Rectal smooth muscle tissue (tissue), 1 donor: ENCODE measurements at regions not wholly inside any gene's neighbourhood (a gene's known extent, or its start where the extent isn't known, plus 50 kb on each side); places are given as distances from the start of the nearest gene placed in this dataset.

Source experiments
- H3K27ac ChIP-seq: one replicate; pipeline ENCODE4 v1.7.0; 2013; ENCODE audit warnings: low read depth, low read length, inconsistent platforms
- H3K27me3 ChIP-seq: one replicate; pipeline ENCODE4 v1.7.0; 2013; ENCODE audit warnings: low read length; ENCODE audit not compliant: control insufficient read depth, insufficient read depth
- H3K36me3 ChIP-seq: one replicate; pipeline ENCODE4 v1.7.0; 2013; ENCODE audit warnings: low read length; ENCODE audit not compliant: control insufficient read depth, insufficient read depth
- H3K4me1 ChIP-seq: one replicate; pipeline ENCODE4 v1.7.0; 2013; ENCODE audit warnings: low read length; ENCODE audit not compliant: control insufficient read depth, insufficient read depth
- H3K4me3 ChIP-seq: one replicate; pipeline ENCODE4 v1.7.0; 2013; ENCODE audit warnings: low read length
- H3K9ac ChIP-seq: one replicate; pipeline ENCODE4 v1.7.0; 2013; ENCODE audit warnings: low read length

DNA sequence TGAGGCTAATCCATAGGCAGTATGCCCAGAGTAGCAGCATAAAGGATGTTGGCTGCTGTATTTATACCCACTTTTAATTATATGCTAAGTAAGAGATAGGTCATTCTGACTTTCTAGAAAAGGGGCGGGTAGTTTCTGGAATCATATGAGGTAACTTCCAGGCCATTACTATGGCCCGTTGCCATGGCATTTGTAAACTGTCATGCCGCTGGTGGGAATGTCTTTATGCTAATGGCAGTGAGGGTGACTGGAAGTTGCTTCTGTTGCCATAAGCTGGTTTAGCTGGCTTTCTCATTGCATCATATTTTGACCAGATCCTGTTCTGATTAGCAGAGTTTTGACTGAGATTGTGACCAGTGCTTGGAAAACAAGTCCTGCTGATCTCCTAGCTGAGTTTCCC, 929.6 kb upstream of the CDH8 start:
- H3K36me3 ChIP-seq = no peaks in the 10 kb centered on the region
- no peaks in the 10 kb centered on the region for H3K4me1 ChIP-seq
- no peak overlapping the region for H3K4me3 ChIP-seq
- no peaks in the 10 kb centered on the region for H3K27me3 ChIP-seq
- H3K27ac ChIP-seq = no peak overlapping the region
- H3K9ac ChIP-seq = no peak overlapping the region

DNA sequence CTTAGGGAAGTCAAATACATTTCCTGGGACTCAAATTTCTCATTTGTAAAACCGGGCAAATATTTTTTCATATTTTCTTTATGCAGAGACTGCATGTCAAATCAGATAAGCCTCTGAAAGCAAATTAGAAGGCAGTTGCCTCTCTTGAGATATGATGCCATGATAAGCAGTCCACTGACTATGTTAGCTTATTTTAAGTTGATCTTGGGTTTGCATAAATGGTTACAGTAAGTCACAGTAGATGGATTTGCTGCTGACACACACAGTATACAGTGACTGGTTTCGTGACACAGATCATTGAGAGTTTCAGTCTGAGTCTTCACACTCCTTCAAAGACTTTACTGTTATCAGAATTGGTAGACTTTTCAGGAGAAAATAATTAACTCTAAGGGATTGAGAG, 927.6 kb upstream of the CDH8 start:
- Histone ChIP-seq H3K4me1 (no peaks in the 10 kb centered on the region), H3K9ac (no peak overlapping the region), H3K27ac (no peak overlapping the region), H3K27me3 (no peaks in the 10 kb centered on the region), H3K36me3 (no peaks in the 10 kb centered on the region), H3K4me3 (no peak overlapping the region)

- no peaks in the 10 kb centered on the region for H3K27me3 ChIP-seq
- H3K27ac ChIP-seq = no peak overlapping the region
- no peaks in the 10 kb centered on the region for H3K36me3 ChIP-seq
- no peaks in the 10 kb centered on the region for H3K4me1 ChIP-seq
- no peak overlapping the region for H3K4me3 ChIP-seq
- no peak overlapping the region for H3K9ac ChIP-seq
Measured at GRCh38 chr16:62955033-62955349, 918.8 kb upstream of the CDH8 start.

DNA sequence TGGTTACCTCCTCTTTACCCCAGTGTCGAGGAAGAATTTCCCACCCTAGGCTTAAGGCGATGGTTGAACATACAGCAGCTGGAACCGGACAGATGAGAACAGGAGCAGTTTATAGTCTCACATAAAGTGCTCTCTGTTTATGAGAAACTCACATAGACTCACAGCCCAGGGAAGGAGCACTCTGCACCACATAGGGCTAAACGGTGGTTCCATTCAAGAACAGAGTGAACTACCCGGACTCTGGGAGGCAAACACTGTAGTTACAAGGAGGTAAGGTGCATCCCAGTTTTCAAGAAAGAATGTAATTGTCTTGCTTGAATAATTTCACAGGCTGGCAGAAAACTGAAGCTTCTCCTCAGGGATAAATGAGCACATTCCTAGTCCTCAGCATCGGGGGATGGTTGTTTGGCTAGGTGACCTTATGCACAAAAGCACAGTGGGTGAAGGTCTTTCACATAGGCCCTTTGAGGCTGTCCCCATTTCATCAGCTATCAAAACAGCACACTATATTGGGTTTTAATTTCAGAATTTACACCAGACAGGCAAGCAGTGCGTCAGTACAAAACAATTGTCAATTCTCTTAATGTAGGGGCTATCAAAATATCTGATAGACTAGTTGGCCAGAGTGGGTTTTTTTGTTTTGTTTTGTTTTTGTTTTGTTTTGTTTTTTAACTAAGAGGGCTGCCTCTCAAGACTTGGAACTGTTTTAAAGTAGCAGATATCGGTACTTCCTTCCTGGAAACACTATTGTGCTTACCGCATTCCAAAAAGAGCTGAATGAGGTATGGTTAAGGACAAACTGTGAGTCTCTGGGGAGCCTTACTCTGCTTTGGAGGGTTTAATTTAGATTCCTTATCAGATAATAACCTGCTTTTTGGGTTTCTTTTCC, 918.1 kb upstream of the CDH8 start:
- Histone ChIP-seq H3K9ac (no peak overlapping the region), H3K4me1 (no peaks in the 10 kb centered on the region), H3K27me3 (no peaks in the 10 kb centered on the region), H3K27ac (no peak overlapping the region), H3K36me3 (no peaks in the 10 kb centered on the region), H3K4me3 (no peak overlapping the region)

GRCh38 chr16:62950351-62950750, 914.1 kb upstream of the CDH8 start:
- no peaks in the 10 kb centered on the region for H3K4me1 ChIP-seq
- H3K9ac ChIP-seq = no peak overlapping the region
- no peaks in the 10 kb centered on the region for H3K27me3 ChIP-seq
- H3K27ac ChIP-seq = no peak overlapping the region
- H3K36me3 ChIP-seq = no peaks in the 10 kb centered on the region
- H3K4me3 ChIP-seq = no peak overlapping the region

- Histone ChIP-seq H3K9ac (no peak overlapping the region), H3K4me1 (no peaks in the 10 kb centered on the region), H3K27me3 (no peaks in the 10 kb centered on the region), H3K4me3 (no peak overlapping the region), H3K36me3 (no peaks in the 10 kb centered on the region), H3K27ac (no peak overlapping the region)
Measured at GRCh38 chr16:62940569-62940968, 904.3 kb upstream of the CDH8 start.

DNA sequence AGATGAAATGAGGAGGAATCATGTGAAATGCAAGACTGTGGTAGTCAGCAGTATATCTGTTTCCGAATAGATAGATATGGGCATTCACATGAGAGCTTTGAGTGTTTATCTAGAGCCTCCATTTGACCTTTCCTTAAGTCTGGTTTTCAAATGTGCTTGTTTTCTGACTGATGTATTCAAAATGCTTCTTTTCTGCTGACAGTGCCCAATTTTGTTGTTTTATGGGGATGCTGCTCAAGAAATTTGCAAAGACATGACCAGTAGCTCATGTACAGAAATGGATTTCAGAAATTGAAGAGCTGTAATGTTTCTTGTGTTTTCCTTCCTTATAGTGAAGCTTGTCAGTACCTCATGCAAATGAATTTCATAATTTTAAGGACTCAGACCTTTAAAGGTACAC, 903.4 kb upstream of the CDH8 start:
- H3K27ac ChIP-seq = no peak overlapping the region
- H3K9ac ChIP-seq = no peak overlapping the region
- no peaks in the 10 kb centered on the region for H3K27me3 ChIP-seq
- no peak overlapping the region for H3K4me3 ChIP-seq
- H3K4me1 ChIP-seq = no peaks in the 10 kb centered on the region
- H3K36me3 ChIP-seq = no peaks in the 10 kb centered on the region

DNA sequence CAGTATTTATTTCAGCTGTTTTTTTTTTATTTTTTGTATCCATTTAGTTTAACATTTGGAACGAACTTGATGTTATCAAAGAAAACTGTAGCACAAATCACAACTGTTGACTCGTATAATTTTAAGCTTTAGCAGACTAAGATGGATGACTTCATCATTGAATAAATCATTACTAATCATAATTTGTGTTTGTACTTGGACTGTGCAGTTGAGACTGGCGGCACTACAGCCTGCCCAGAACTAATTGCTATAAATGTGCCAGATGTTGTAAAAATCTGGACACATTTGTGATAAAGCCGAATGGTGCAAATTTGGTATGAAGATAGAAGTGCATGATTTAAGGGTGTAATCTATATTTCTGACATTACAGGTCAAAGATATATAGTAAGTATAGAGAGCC, 897.7 kb upstream of the CDH8 start:
- H3K36me3 ChIP-seq = no peaks in the 10 kb centered on the region
- no peak overlapping the region for H3K9ac ChIP-seq
- H3K27me3 ChIP-seq = no peaks in the 10 kb centered on the region
- H3K4me1 ChIP-seq = no peaks in the 10 kb centered on the region
- H3K4me3 ChIP-seq = no peak overlapping the region
- H3K27ac ChIP-seq = no peak overlapping the region

DNA sequence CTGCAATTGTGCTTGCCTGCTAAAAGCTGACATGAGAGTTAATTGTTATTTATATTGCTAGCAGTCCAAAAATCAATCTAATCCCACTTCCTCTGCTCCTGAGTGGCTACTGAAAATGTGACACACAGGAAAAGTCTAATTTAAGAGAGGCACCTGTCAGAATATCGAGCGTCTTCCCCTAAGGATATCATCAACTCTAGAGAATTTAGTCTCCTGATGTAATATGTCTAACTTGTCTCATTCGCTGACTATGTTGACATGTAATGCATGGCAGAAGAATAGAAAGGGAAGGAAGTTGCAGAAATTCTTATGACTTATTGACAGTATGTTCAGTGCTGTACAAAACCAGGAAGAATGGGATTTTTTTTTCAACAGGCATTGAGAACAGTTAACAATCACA, 893.4 kb upstream of the CDH8 start:
- H3K36me3 ChIP-seq = no peaks in the 10 kb centered on the region
- no peak overlapping the region for H3K4me3 ChIP-seq
- no peak overlapping the region for H3K9ac ChIP-seq
- H3K27me3 ChIP-seq = no peaks in the 10 kb centered on the region
- H3K4me1 ChIP-seq = no peaks in the 10 kb centered on the region
- no peak overlapping the region for H3K27ac ChIP-seq

DNA sequence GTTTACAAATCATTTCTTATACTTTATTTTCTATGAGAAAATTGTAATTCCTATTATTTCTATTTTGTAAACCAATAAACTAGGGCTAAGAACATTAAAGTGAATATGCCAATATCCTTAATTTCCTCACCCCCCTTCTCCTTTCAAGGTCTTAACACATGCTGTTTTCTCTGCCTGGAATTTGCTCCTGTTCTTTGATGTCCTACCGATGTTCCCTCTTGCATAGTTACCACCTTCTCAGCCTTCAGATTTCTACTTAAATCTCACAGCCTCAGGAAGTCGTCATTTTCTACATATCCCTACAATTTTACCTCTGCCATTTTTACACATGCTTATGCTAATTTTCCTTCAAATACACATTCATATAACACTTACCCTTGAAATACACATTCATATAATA, 890.9 kb upstream of the CDH8 start:
- Histone ChIP-seq H3K36me3 (no peaks in the 10 kb centered on the region), H3K4me3 (no peak overlapping the region), H3K27ac (no peak overlapping the region), H3K9ac (no peak overlapping the region), H3K4me1 (no peaks in the 10 kb centered on the region), H3K27me3 (no peaks in the 10 kb centered on the region)

GRCh38 chr16:62926121-62926801, 890.0 kb upstream of the CDH8 start:
- Histone ChIP-seq H3K4me3 (no peak overlapping the region), H3K4me1 (no peaks in the 10 kb centered on the region), H3K27me3 (no peaks in the 10 kb centered on the region), H3K27ac (no peak overlapping the region), H3K36me3 (no peaks in the 10 kb centered on the region), H3K9ac (no peak overlapping the region)

GRCh38 chr16:62921904-62922303, 885.7 kb upstream of the CDH8 start:
- Histone ChIP-seq H3K4me1 (no peaks in the 10 kb centered on the region), H3K36me3 (no peaks in the 10 kb centered on the region), H3K27ac (no peak overlapping the region), H3K4me3 (no peak overlapping the region), H3K9ac (no peak overlapping the region), H3K27me3 (no peaks in the 10 kb centered on the region)

- Histone ChIP-seq H3K9ac (no peak overlapping the region), H3K4me1 (no peaks in the 10 kb centered on the region), H3K27ac (no peak overlapping the region), H3K27me3 (no peaks in the 10 kb centered on the region), H3K4me3 (no peak overlapping the region), H3K36me3 (no peaks in the 10 kb centered on the region)
Measured at GRCh38 chr16:62913924-62914323, 877.7 kb upstream of the CDH8 start.
